ENCODE measurements at regions not wholly inside any gene's neighbourhood (a gene's known extent, or its start where the extent isn't known, plus 50 kb on each side); places are given as distances from the start of the nearest gene placed in this dataset.

- TF ChIP-seq CTCF (IDR thresholded peaks at IDR 0.05), result no peak
- TF ChIP-seq POLR2A (IDR thresholded peaks at IDR 0.05), result no peak
Measured at GRCh38 chr4:135015771-135016170, 814.2 kb upstream of the PABPC4L start.

Data from prostate gland (tissue), 2 donors.